ENCODE measurements at regions not wholly inside any gene's neighbourhood (a gene's known extent, or its start where the extent isn't known, plus 50 kb on each side); places are given as distances from the start of the nearest gene placed in this dataset.
A peak's percentile ranks its signal among the peaks of the same experiment; 100 is the strongest.

DNA sequence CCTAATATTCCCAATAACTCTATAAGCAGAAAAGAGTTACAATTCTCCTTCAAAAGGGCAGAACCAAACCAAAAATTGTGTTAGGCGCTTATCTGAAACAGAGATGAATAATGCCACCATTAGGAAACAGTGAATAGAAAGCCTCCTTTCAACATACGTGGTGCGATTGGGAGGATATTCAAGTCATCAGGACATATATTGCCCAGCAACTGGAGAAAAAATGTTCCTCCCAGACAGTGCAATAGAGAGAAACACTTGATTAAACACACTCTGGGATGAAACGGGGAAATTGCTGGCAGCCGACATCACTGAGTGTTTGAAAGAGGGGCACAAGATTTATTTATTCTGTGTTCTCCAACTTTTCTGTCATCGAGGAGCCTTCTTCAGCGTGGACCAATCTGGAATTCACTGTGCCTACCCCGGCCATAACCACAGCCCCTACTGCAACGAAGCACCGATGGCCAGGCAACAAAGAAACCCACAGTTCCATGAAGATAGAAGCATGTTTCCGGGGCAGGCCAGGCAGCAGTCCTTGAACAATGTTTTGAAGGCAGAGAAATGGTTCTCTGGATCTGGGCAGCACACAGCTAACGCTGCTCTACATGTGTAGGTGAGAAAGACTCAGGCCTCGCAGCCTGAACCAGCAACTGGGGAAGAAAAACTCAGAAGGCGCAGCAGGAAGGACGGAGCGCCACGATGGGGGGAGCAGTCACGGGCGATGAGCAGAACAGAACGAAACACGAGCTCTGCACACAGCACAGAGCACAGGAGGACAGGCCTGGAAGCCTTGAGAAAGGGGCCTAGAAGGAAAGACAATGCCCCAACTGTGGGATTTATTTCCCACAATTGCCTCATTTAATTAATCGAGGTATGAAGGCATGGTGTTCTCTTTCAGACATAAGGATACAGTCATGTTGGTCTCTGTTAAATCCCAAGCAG is 234.2 kb upstream of the FOXQ1 start:
- DNase-seq = no peak
- intact Hi-C loops (cut with DNase I) = no loop called here
- no peak for ATAC-seq

DNA sequence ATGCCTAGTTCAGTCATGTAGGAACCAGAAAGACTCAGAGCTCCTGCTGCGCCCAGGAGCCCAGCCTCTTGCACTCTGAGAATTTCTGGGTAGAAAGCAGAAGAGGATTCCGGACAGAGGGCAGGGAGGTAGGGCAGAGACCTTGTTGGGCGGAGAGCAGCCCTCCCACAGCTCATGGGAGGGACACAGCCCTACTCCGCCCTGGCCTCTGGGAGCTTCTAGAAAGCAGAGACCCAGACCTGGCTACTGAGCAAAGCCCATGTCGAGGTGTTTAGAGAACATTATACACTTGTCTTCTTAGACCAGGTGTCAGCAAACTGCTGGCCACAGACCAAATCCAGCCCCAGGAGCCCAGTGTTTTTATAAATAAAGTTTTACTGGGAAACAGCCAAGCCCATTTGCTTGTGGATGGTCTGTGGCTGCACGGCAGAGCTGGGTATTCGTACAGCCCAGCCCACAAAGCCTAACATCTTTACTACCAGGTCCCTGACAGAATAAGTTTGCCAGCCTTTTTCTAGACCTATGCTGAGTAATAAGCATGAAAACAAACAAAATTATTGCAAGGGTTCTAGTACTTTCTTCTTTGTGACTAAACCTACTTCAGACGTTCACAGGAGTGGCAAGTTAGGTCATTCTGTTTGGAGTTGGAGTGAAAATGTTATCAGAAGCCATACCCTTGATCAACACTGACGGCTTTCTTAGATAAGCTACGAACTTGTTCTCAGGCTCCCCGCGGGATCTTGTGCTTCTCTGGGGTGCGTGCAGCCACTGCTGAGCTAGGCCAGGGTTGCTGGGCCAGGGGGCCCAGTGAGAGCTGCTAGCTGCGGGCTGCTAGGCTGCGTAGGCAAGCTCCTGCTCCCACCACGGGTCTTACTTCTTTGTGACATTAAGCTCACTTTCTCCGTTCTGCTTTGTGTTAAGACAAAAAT is 235.1 kb upstream of the FOXQ1 start:
- no peak for ATAC-seq

GRCh38 chr6:1075880-1076279 is 236.0 kb upstream of the FOXQ1 start:
- intact Hi-C loops (cut with DNase I) = no loop called here
- DNase-seq = no peak
- ATAC-seq = no peak

More for the DNA sequence above, 235.1 kb upstream of the FOXQ1 start:
- no peak for DNase-seq
- intact Hi-C loops (cut with DNase I) = no loop called here

DNA sequence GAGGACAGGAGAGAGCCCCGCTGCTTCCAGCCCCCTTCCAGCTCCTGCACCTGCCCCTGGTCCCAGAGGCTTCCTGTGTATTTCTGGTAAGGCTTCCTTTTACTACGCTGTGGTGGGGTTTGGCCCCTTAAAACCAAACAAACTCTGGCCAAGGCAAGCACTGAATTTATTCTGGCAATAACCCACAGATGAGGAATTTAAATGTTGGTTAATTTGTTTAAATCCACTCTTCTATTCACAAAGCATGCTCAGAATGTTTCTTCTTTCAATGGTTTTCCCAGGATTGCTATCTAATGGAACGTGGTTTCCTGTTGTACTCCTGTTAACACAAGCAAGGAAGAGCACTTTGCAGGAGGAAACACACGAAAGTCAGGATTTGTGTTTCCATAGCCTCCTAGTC is 236.5 kb upstream of the FOXQ1 start:
- no peak for ATAC-seq
- intact Hi-C loops (cut with DNase I) = no loop called here

GRCh38 chr6:1070085-1070521 is 241.8 kb upstream of the FOXQ1 start:
- peak; percentile 46 for DNase-seq
- intact Hi-C loops (cut with DNase I) = no loop called here
- peak in 1 of 2 donors; percentile 73 for ATAC-seq

More for the DNA sequence above, 236.5 kb upstream of the FOXQ1 start:
- DNase-seq = no peak

DNA sequence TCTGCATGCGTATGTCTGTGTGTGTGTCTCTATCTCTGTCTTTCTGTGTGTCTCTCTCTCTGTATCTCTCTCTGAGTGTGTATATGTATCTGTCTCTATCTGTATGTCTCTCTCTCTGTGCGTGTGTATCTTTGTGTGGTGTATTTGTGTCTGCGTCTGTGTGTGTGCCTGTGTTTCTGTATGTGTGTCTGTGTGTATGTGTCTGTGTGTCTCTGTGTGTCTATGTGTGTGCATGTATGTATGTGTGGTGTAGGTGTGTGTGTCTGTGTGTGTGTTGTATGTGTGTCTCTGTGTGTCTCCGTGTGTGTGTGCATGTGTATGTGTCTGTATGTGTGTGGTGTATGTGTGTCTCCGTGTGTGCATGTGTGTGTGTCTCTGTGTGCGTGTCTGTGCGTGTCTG is 243.0 kb upstream of the FOXQ1 start:
- DNase-seq (no peak), ATAC-seq (no peak)
- intact Hi-C loops (cut with DNase I) = no loop called here

DNA sequence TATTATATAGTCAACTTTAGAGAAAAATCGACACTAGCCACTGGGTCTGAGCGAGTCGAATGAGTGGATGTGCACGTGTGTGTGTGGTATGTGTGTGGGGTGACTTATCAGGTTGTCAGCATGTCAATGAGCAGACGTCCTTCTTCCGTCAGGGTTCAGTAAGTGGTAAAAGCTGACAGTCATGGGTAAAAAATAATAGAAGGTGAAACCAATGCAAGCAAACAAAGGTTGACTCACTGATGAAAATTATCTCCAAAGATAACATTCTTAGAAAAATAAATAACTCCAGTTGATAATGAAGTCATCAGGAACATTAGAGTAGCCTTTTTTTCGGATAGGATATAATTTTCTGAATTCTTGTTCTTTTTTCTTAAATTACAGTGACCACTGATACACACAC is 243.8 kb upstream of the FOXQ1 start:
- DNase-seq (no peak), ATAC-seq (no peak)
- intact Hi-C loops (cut with DNase I) = no loop called here

DNA sequence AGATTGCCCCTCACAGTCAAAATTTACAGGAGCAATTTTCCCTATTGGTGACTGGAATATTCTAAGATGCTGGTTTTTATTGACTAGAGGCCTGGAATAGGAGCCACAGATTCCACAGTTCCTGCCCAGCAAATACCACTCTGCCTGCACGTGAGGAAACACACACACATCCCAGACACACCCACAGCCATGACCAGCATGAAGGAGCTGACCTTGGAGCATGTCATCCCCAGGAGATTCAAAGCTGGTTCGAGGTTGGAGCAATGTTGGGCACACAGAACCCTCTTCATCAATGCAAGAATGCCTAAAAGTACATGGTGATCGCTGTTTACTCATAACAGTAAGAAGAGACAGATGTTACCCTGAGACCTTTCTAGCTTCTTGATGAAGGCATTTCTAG is 244.6 kb upstream of the FOXQ1 start:
- ATAC-seq (no peak), DNase-seq (no peak)
- intact Hi-C loops (cut with DNase I) = no loop called here

DNA sequence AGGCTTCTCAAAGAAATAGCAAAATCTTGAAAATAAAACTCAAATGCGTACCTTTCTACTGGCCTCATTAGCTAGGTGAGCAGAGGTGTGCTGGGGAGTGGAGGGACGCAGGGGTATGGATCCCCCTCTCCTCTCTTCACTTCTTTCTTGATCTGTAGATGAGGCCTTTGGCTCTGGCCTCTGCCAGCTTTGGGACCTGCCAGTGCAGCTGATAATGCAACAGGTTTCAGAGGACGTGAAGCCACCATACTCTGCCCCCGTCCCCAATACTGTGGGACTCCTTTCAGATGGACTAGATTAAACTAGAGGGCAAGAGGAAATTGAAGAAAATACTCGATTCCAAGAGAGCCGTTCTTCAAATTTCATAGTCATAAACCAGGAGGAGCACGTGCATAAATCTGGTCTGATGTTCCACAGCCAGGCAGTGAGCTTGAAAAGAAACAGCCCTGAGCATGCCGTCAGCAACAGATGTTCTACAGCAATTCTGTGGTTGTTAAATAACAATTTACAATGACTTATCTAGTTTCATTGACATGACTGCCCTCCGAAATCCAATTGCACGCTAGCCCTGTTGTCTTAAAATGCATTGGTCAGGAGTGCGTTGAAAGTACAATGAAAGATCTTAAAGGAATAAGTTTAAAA is 245.3 kb upstream of the FOXQ1 start:
- DNase-seq = no peak
- intact Hi-C loops (cut with DNase I) = no loop called here
- no peak for ATAC-seq

DNA sequence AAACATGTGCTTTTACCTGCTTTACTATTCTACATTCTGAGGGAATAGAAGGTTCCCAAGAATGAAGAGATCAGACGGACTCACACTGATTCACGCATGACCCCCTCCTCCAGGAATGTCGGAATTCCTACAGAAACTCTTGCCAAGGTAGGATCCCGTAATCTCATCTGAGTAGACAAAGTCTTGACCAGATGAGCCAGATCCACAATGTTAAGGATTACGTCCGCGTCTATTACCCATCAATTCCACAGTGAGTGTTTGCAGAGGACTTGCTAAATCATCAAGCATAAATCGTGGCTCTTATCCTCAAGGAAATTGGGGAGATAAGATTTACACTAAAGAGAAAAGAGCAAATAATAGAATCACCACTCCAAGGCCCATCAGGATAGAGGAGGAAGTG is 245.9 kb upstream of the FOXQ1 start:
- DNase-seq = no peak
- ATAC-seq = no peak
- intact Hi-C loops (cut with DNase I) = no loop called here

GRCh38 chr6:1063671-1064355 is 248.1 kb upstream of the FOXQ1 start:
- no peak for ATAC-seq
- intact Hi-C loops (cut with DNase I) = no loop called here
- DNase-seq = no peak

- intact Hi-C loops (cut with DNase I) = no loop called here
- ATAC-seq (no peak), DNase-seq (no peak)
Measured at GRCh38 chr6:1062786-1063545, 248.9 kb upstream of the FOXQ1 start.

- intact Hi-C loops (cut with DNase I) = no loop called here
- no peak for DNase-seq
- ATAC-seq = no peak
Measured at GRCh38 chr6:1059596-1059995, 252.3 kb upstream of the FOXQ1 start.

GRCh38 chr6:1057490-1058135 is 254.3 kb upstream of the FOXQ1 start:
- intact Hi-C loops (cut with DNase I) = no loop called here
- ATAC-seq = no peak
- DNase-seq = no peak

DNA sequence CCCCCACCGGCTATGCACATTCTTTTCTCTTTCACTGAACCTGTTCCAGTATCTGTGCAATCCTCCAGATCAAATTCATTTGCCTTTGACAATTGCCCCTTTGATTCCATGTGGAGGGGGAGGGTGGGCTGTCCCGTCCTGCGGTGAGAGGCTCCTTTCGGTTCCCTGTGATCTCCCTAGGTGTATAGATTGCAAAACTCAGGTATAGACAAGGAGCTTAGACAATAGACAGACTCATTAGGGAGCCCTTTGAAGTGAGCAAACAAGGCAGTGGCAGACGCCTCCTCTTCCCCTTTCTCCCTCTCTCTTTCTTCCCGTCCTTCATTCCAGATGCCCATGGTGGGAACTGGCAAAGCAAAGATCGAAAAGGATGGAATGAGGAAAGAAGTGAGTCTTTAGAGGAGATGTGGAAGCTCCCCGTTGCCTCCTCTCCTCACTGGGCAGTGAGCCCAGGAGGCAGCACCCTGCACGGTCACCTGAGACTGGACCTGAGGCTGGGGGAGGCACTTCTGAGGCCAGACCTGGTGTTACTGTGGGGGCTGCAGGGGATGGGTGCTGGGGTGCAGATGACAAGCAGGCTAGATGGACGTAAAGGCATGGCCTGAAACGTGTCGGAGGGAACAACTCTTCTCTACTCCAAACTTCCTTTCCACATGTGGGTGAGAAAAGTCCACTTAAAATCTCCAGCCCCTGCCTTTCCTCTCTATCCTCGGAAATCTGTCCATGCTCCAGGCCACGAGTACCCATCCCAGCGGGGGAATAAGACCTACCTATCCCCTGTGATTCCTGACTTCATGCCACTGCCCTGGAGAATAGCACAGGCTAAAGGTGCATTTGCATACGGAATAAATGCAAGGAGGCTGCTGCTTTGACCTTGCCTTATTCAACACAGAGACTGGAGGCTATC is 256.6 kb upstream of the FOXQ1 start:
- intact Hi-C loops (cut with DNase I) = no loop called here
- ATAC-seq (no peak), DNase-seq (no peak)

- DNase-seq = no peak
- no peak for ATAC-seq
- intact Hi-C loops (cut with DNase I) = no loop called here
Measured at GRCh38 chr6:1054653-1055014, 257.3 kb upstream of the FOXQ1 start.

DNA sequence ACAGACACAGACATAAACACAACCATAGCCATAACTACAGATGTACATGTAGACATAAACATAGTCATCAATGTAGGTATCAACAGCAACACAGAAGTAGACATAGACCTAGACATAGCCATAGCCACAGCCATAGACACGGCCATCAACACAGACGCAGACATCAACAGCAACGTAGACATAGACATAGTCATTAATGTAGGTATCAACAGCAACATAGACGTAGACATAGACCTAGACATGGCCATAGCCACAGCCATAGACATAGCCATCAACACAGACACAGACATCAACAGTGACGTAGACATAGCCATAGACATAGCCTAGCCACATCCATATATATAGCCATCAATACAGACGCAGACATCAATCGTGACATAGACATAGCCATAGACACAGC is 258.3 kb upstream of the FOXQ1 start:
- peak in 1 of 2 donors; percentile 39 for ATAC-seq
- no peak for DNase-seq
- intact Hi-C loops (cut with DNase I) = no loop called here

All from left cardiac atrium (tissue), 4 donors.